ENCODE measurements at regions not wholly inside any gene's neighbourhood (a gene's known extent, or its start where the extent isn't known, plus 50 kb on each side); places are given as distances from the start of the nearest gene placed in this dataset.
"Not testable (repeated sequence)": the region's sequence is repeated elsewhere in the genome, so short reads cannot be mapped to it uniquely, and the experiment has no call there.

DNA sequence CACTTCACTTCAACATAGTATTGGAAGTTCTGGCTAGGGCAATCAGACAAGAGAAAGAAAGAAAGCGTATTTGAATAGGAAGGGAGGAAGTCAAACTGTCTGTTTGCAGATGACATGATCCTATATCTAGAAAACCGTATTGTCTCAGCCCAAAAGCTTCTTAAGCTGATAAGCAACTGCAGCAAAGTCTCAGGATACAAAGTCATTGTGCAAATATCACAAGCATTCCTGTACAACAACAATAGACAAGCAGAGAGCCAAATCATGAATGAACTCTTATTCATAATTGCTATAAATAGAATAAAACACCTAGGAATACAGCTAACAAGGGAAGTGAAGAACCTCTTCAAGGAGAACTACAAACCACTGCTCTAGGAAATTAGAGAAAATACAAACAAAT lies 473.9 kb upstream of the SOX9 start:
- TF ChIP-seq, protein P1, sequence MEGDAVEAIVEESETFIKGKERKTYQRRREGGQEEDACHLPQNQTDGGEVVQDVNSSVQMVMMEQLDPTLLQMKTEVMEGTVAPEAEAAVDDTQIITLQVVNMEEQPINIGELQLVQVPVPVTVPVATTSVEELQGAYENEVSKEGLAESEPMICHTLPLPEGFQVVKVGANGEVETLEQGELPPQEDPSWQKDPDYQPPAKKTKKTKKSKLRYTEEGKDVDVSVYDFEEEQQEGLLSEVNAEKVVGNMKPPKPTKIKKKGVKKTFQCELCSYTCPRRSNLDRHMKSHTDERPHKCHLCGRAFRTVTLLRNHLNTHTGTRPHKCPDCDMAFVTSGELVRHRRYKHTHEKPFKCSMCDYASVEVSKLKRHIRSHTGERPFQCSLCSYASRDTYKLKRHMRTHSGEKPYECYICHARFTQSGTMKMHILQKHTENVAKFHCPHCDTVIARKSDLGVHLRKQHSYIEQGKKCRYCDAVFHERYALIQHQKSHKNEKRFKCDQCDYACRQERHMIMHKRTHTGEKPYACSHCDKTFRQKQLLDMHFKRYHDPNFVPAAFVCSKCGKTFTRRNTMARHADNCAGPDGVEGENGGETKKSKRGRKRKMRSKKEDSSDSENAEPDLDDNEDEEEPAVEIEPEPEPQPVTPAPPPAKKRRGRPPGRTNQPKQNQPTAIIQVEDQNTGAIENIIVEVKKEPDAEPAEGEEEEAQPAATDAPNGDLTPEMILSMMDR (conservative IDR thresholded peaks at IDR 0.05; ENCODE audit: low read depth, low read length), result not testable (repeated sequence)
- TF ChIP-seq EZH2phosphoT487 (IDR thresholded peaks at IDR 0.05; ENCODE audit: borderline replicate concordance, low read length); EZH2 (IDR thresholded peaks at IDR 0.05; ENCODE audit: low read length, unreplicated experiment): not testable (repeated sequence)
